K562 (cell line): ENCODE measurements at regions not wholly inside any gene's neighbourhood (a gene's known extent, or its start where the extent isn't known, plus 50 kb on each side); places are given as distances from the start of the nearest gene placed in this dataset.

Experiments used
- ATAC-seq: fragments of 200-7000 bp; cut with Tn5 transposase; 3 replicates; pipeline ENCODE4 v1.9.1; 2020; ENCODE audit warnings: moderate library complexity
- BruUV-seq: library from RNA; stranded (reverse); fragments of 400-500 nt; replicated peaks from 2 replicates; lab custom pipeline; 2021; lab: Mats Ljungman, UMichigan
- CTCF ChIA-PET: fragments of 300-600 bp; formaldehyde crosslinking; extraction: SDS; loops from one replicate; lab custom pipeline; 2021; ENCODE audit warnings: low intra/inter-chr PET ratio; lab: Yijun Ruan, JAX
- POLR2A ChIA-PET: fragments of 300-600, 350-650 bp; sonication (Branson Sonifier 250); formaldehyde crosslinking; extraction: SDS; loops from one replicate; lab custom pipeline; 2021; ENCODE audit warnings: antibody characterized with exemption, inconsistent platforms; lab: Yijun Ruan, JAX
- DNase-seq, 4 experiments: peaks; one replicate each; pipeline versions ENCODE4 v3.0.0 to v3.0.0-alpha.2; 2011 to 2018; ENCODE audit warnings: low spot score in 3 of 4, mixed read lengths in 3 of 4; ENCODE audit errors: extremely low read depth in 1 of 4
- FAIRE-seq: peaks from 2 replicates; lab custom pipeline; 2011; peaks lifted over from hg19 to GRCh38; lab: Jason Lieb, UNC
- H2AFZ ChIP-seq: 2 replicates; pipeline ENCODE4 v1.6.0; 2011; ENCODE audit warnings: low read depth, low read length, control low read depth, inconsistent platforms
- H3K27ac ChIP-seq: fragments of 200-600 bp; 3 replicates; pipeline ENCODE4 v1.8.0; 2011; ENCODE audit warnings: low read depth, mild to moderate bottlenecking, control low read depth, inconsistent platforms, low read length, moderate library complexity, mixed read lengths; ENCODE audit errors: extremely low read depth
- H3K27me3 ChIP-seq, 2 experiments: fragments of 300-600 bp in 1 of 2; 2 replicates in 1 of 2; 3 replicates in 1 of 2; pipeline versions ENCODE4 v1.6.0 to v1.8.0; 2011; ENCODE audit warnings: inconsistent platforms in 2 of 2, low read length in 2 of 2, mild to moderate bottlenecking in 1 of 2, mixed read lengths in 1 of 2, moderate library complexity in 1 of 2; ENCODE audit not compliant: control insufficient read depth in 2 of 2, insufficient read depth in 2 of 2
- H3K36me3 ChIP-seq: fragments of 300-600 bp; 3 replicates; pipeline ENCODE4 v1.8.0; 2011; ENCODE audit warnings: mild to moderate bottlenecking, low read length, inconsistent platforms; ENCODE audit not compliant: control insufficient read depth, insufficient read depth
- H3K4me1 ChIP-seq, 2 experiments: fragments of 200-600 bp in 1 of 2; replicated peaks in 1 of 2; 2 replicates in 1 of 2; 3 replicates in 1 of 2; pipeline versions ENCODE4 v1.5.1 to v1.8.0; 2011; ENCODE audit warnings: inconsistent platforms in 2 of 2, low read length in 2 of 2, mild to moderate bottlenecking in 1 of 2, mixed read lengths in 1 of 2, moderate library complexity in 1 of 2; ENCODE audit not compliant: control insufficient read depth in 2 of 2, insufficient read depth in 2 of 2
- H3K4me2 ChIP-seq: 2 replicates; pipeline ENCODE4 v1.6.1; 2011; ENCODE audit warnings: low read length, control low read depth, inconsistent platforms, mixed read lengths; ENCODE audit not compliant: insufficient read depth
- H3K4me3 ChIP-seq: fragments of 200-600 bp; sonication (generic), shearing (Covaris generic); 2 replicates; pipeline ENCODE4 v1.5.1; 2016; ENCODE audit warnings: control low read depth, inconsistent platforms
- H3K79me2 ChIP-seq: fragments of 200-600 bp; 3 replicates; pipeline ENCODE4 v1.8.0; 2011; ENCODE audit warnings: low read length, inconsistent platforms; ENCODE audit not compliant: control insufficient read depth, insufficient read depth
- H3K9ac ChIP-seq, 2 experiments: 2 replicates each; pipeline versions ENCODE4 v1.6.0 to v1.6.1; 2011; ENCODE audit warnings: low read depth in 2 of 2, low read length in 2 of 2, control low read depth in 1 of 2, inconsistent platforms in 1 of 2, mild to moderate bottlenecking in 1 of 2, mixed read lengths in 1 of 2; ENCODE audit not compliant: insufficient read depth in 1 of 2
- H3K9me1 ChIP-seq: one replicate; pipeline ENCODE4 v1.6.0; 2011; ENCODE audit warnings: inconsistent platforms, mild to moderate bottlenecking, low read length, moderate library complexity; ENCODE audit not compliant: control insufficient read depth, insufficient read depth
- H3K9me3 ChIP-seq: replicated peaks from 2 replicates; pipeline ENCODE4 v1.5.1; 2011; ENCODE audit warnings: low read depth, low read length, inconsistent platforms; ENCODE audit not compliant: control insufficient read depth, insufficient read depth
- H4K20me1 ChIP-seq: replicated peaks from 2 replicates; pipeline ENCODE4 v1.6.1; 2011; ENCODE audit warnings: low read length, inconsistent platforms, mixed read lengths; ENCODE audit not compliant: control insufficient read depth, insufficient read depth
- ILF3 ChIP-seq: fragments of 450-650 bp; IDR thresholded peaks from 2 replicates; pipeline ENCODE4 v1.6.1; 2018; ENCODE audit warnings: antibody characterized with exemption, mild to moderate bottlenecking, moderate library complexity, borderline replicate concordance
- LARP7 ChIP-seq: fragments of 450-650 bp; IDR thresholded peaks from 2 replicates; pipeline ENCODE4 v1.6.1; 2016
- MAFG ChIP-seq: fragments of 450-650 bp; conservative IDR thresholded peaks from 2 replicates; pipeline ENCODE4 v1.6.1; 2016; ENCODE audit warnings: missing genetic modification characterization, missing compliant biosample characterization
- RBM25 ChIP-seq: fragments of 200-400 bp; formaldehyde crosslinking; IDR thresholded peaks from 2 replicates; pipeline ENCODE4 v1.6.1; 2018; ENCODE audit warnings: low read length, low read depth, moderate library complexity; ENCODE audit not compliant: severe bottlenecking
- ZNF282 ChIP-seq: sonication (generic); formaldehyde crosslinking; IDR thresholded peaks from 2 replicates; pipeline ENCODE4 v1.8.1; 2023; ENCODE audit warnings: missing genetic modification reagents
- WGBS: fragments of 100-300 bp; shearing (Covaris generic); methylation state at CpG from one replicate; pipeline ENCODE4 v1.1.6; 2016; ENCODE audit warnings: low coverage, mixed read lengths; ENCODE audit not compliant: insufficient coverage; ENCODE audit errors: missing lambda C conversion rate; 5-methylcytosine and 5-hydroxymethylcytosine counted together
- in situ Hi-C: fragments of 300-500 bp; cut with MboI; formaldehyde crosslinking; loops from 4 replicates; pipeline ENCODE4 v1.15.0; 2018; ENCODE audit warnings: inconsistent platforms, mixed read lengths
- intact Hi-C: fragments of 100-400 bp; cut with micrococcal nuclease; formaldehyde crosslinking; loops from 2 replicates; pipeline ENCODE4 v1.14.2; 2022
- TF ChIP-seq, protein P1 (sequence below): fragments of 450-650 bp; IDR thresholded peaks from 2 replicates; pipeline ENCODE4 v1.6.1; 2016
- TF ChIP-seq, protein P2 (sequence below): fragments of 250-450 bp; sonication (Bioruptor Pico); IDR thresholded peaks from 2 replicates; pipeline ENCODE4 v1.8.0; 2022; ENCODE audit warnings: moderate library complexity, mild to moderate bottlenecking, inconsistent platforms

DNA sequence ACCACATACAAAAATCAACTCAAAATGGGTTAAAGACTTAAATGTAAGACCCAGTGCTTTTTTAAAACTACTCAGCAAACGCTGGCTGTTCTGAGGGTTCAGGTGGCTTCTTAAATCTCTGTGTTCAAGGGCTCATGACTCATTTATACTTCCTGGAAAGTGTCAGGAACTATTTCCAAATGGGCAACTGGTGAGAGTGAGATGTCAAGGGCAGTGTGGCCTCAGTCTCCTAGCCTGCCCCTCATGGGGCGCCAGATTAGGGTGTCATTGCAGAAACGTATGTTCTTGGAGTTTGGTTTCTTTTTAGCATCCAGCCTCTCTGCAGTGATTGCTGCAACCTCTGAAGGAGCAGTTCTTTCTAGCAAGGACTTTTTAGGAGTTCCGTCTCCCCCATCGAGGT, 485.4 kb downstream of the TNS1 start:
- no peak overlapping the region for H2AFZ ChIP-seq
- ATAC-seq (no peak), DNase-seq (no peak)
- no peak overlapping the region for H3K9ac ChIP-seq
- no peak overlapping the region for H3K4me3 ChIP-seq
- BruUV-seq: no TSS peak
- ChIA-PET POLR2A (no interaction called here), CTCF (no interaction called here)
- intact Hi-C loops: no loop called here
- no peak overlapping the region for H3K27ac ChIP-seq
- H3K4me1 ChIP-seq: no peaks in the 10 kb centered on the region
- TF ChIP-seq, protein P1, sequence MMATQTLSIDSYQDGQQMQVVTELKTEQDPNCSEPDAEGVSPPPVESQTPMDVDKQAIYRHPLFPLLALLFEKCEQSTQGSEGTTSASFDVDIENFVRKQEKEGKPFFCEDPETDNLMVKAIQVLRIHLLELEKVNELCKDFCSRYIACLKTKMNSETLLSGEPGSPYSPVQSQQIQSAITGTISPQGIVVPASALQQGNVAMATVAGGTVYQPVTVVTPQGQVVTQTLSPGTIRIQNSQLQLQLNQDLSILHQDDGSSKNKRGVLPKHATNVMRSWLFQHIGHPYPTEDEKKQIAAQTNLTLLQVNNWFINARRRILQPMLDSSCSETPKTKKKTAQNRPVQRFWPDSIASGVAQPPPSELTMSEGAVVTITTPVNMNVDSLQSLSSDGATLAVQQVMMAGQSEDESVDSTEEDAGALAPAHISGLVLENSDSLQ: no peak
- TF ChIP-seq ZNF282 (CRISPR knock-in tag) (no peak), MAFG (tag) (no peak), LARP7 (no peak), ILF3 (no peak), RBM25 (no peak)
- TF ChIP-seq, protein P2, sequence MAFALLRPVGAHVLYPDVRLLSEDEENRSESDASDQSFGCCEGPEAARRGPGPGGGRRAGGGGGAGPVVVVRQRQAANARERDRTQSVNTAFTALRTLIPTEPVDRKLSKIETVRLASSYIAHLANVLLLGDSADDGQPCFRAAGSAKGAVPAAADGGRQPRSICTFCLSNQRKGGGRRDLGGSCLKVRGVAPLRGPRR: no peak
- TF ChIP-seq, all 486 proteins: peak for 0
- H3K9me1 ChIP-seq: no peaks in the 10 kb centered on the region
- H3K4me2 ChIP-seq: no peak overlapping the region
- no peaks in the 10 kb centered on the region for H3K36me3 ChIP-seq
- H3K9me3 ChIP-seq: no peaks in the 10 kb centered on the region
- FAIRE-seq: no peak
- H4K20me1 ChIP-seq: no peaks in the 10 kb centered on the region
- WGBS: 0% methylated on average over 5 of the region's 5 CpGs
- H3K27me3 ChIP-seq: no peaks in the 10 kb centered on the region
- in situ Hi-C loops: loop anchor here (10.0 to 25.0 kb wide), 3 partner anchors 530 to 980 kb away; no protein-coding TSS in a partner anchor
- H3K79me2 ChIP-seq: no peaks in the 10 kb centered on the region
